GM13977 (cell line): ENCODE measurements at regions not wholly inside any gene's neighbourhood (a gene's known extent, or its start where the extent isn't known, plus 50 kb on each side); places are given as distances from the start of the nearest gene placed in this dataset.
"Not testable (repeated sequence)": the region's sequence is repeated elsewhere in the genome, so short reads cannot be mapped to it uniquely, and the experiment has no call there.

Experiments
- DNase-seq: peaks from one replicate; pipeline ENCODE4 v3.0.0; 2012; ENCODE audit warnings: low spot score
- CTCF ChIP-seq: IDR thresholded peaks from 2 replicates; pipeline ENCODE4 v1.5.1; 2012; ENCODE audit warnings: mild to moderate bottlenecking, control low read depth; ENCODE audit not compliant: insufficient read depth; ENCODE audit errors: extremely low read depth, missing control alignments
- in situ Hi-C: fragments of 300-500 bp; cut with MboI; formaldehyde crosslinking; loops from one replicate; pipeline ENCODE4 v1.12.0; 2022; ENCODE audit warnings: low sequenced_read_pairs, low pct_unique_long_range_greater_than_20kb, mixed read lengths, inconsistent platforms; ENCODE audit not compliant: unreplicated experiment

GRCh38 chr3:110017304-110017703 lies 680.0 kb upstream of the DPPA4 start:
- TF ChIP-seq CTCF: no peak
- in situ Hi-C loops: no loop called here
- DNase-seq: no peak

GRCh38 chr3:110021659-110022058 lies 684.3 kb upstream of the DPPA4 start:
- no peak for TF ChIP-seq CTCF
- DNase-seq: no peak
- in situ Hi-C loops: no loop called here

GRCh38 chr3:110023022-110023421 lies 685.7 kb upstream of the DPPA4 start:
- in situ Hi-C loops, DNase-seq: not testable (repeated sequence)

GRCh38 chr3:110026421-110026820 lies 689.1 kb upstream of the DPPA4 start:
- no peak for DNase-seq
- in situ Hi-C loops: no loop called here
- no peak for TF ChIP-seq CTCF

- DNase-seq: no peak
- in situ Hi-C loops: no loop called here
- no peak for TF ChIP-seq CTCF
Observed at GRCh38 chr3:110027446-110028080, 690.2 kb upstream of the DPPA4 start.

- DNase-seq: no peak
- no peak for TF ChIP-seq CTCF
- in situ Hi-C loops: no loop called here
Observed at GRCh38 chr3:110031975-110032374, 694.6 kb upstream of the DPPA4 start.

- in situ Hi-C loops: no loop called here
- TF ChIP-seq CTCF: no peak
- DNase-seq: no peak
Observed at GRCh38 chr3:110059431-110059830, 722.1 kb upstream of the DPPA4 start.
